ENCODE measurements at regions not wholly inside any gene's neighbourhood (a gene's known extent, or its start where the extent isn't known, plus 50 kb on each side); places are given as distances from the start of the nearest gene placed in this dataset.

DNA sequence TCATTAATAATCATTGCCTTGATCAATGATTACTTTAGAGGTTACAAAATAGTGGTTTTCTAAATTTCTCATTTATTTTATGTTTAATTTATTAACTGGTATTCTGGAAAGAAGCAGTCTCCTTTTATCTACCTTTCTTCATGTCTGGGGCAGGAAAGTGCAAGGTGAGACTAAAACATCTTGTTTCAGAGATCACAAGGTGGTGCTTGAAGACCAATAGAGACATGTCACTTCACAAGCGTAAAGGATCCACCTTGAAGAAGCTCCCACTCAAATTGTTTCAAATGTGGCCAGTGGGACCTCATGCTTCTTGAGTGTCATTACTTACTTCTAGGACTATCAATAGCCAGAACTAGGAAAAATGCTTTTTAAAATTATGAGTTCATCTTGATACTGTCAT is 1568.7 kb downstream of the RPA4 start:
- H3K27me3 ChIP-seq, result no peaks in the 10 kb centered on the region
- WGBS, result 82% methylated on average over 1 of the region's 1 CpG
- H3K9me3 ChIP-seq, result no peaks in the 10 kb centered on the region
- no peaks in the 10 kb centered on the region for H3K36me3 ChIP-seq
- DNase-seq (ENCODE audit: low spot score in 2 of 2), result no peak
- H3K4me3 ChIP-seq, result no peak overlapping the region
- no peak for TF ChIP-seq EP300 (IDR thresholded peaks at IDR 0.05)
- no peaks in the 10 kb centered on the region for H3K4me1 ChIP-seq
- H3K27ac ChIP-seq, result no peak overlapping the region

DNA sequence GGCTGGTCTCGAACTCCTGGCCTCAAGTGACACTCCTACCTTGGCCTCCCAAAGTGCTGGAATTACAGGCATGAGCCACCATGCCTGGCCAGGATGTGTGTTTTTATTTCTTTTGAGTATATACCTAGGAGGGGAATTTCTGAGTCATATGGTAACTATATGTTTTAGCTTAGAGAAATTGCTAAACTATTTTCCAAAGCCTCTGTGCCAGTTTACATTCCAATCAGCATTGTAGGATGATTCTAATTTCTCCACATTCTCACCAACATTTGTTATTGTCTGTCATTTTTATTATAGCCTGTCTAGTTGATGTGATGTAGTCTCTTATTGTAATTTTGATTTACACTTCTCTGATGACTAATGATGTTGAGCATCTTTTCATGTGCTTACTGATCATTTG is 1576.0 kb downstream of the RPA4 start:
- H3K27ac ChIP-seq, result no peak overlapping the region
- TF ChIP-seq POLR2A (IDR thresholded peaks at IDR 0.05) (no peak), POLR2AphosphoS5 (IDR thresholded peaks at IDR 0.05) (no peak), EP300 (IDR thresholded peaks at IDR 0.05) (no peak)
- TF ChIP-seq, protein P1, sequence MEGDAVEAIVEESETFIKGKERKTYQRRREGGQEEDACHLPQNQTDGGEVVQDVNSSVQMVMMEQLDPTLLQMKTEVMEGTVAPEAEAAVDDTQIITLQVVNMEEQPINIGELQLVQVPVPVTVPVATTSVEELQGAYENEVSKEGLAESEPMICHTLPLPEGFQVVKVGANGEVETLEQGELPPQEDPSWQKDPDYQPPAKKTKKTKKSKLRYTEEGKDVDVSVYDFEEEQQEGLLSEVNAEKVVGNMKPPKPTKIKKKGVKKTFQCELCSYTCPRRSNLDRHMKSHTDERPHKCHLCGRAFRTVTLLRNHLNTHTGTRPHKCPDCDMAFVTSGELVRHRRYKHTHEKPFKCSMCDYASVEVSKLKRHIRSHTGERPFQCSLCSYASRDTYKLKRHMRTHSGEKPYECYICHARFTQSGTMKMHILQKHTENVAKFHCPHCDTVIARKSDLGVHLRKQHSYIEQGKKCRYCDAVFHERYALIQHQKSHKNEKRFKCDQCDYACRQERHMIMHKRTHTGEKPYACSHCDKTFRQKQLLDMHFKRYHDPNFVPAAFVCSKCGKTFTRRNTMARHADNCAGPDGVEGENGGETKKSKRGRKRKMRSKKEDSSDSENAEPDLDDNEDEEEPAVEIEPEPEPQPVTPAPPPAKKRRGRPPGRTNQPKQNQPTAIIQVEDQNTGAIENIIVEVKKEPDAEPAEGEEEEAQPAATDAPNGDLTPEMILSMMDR (IDR thresholded peaks at IDR 0.05), result no peak
- H3K9me3 ChIP-seq, result no peaks in the 10 kb centered on the region
- H3K4me1 ChIP-seq, result no peaks in the 10 kb centered on the region
- H3K36me3 ChIP-seq, result no peaks in the 10 kb centered on the region
- no peak for DNase-seq (ENCODE audit: low spot score in 2 of 2)
- no peak overlapping the region for H3K4me3 ChIP-seq
- 77% methylated on average over 1 of the region's 1 CpG for WGBS
- H3K27me3 ChIP-seq, result no peaks in the 10 kb centered on the region

DNA sequence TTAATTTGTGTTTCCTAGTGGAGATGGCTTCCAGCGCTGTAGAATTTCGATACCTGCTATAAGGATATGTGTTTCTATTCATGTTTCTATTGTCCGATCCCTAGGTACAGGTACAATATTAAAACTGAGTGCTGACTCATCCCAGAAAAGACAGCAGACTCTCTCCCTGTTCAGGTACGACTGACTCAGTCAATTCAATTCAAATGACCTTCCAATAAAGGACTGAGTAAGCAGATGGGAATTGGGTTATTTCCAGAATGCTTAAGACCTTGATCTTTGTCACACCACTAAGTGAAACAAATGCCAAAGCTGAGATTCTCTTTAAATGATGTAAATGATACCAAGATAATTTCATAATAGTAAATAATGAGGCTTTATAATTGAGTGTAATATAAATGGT is 1596.9 kb downstream of the RPA4 start:
- no peaks in the 10 kb centered on the region for H3K36me3 ChIP-seq
- WGBS, result 89% methylated on average over 4 of the region's 4 CpGs
- H3K27ac ChIP-seq, result no peak overlapping the region
- no peaks in the 10 kb centered on the region for H3K9me3 ChIP-seq
- H3K4me3 ChIP-seq, result no peak overlapping the region
- TF ChIP-seq POLR2AphosphoS5 (IDR thresholded peaks at IDR 0.05) (no peak), EP300 (IDR thresholded peaks at IDR 0.05) (no peak), POLR2A (IDR thresholded peaks at IDR 0.05) (no peak)
- TF ChIP-seq, protein P1 (IDR thresholded peaks at IDR 0.05), result no peak
- no peaks in the 10 kb centered on the region for H3K4me1 ChIP-seq
- no peaks in the 10 kb centered on the region for H3K27me3 ChIP-seq
- DNase-seq (ENCODE audit: low spot score in 2 of 2), result no peak

DNA sequence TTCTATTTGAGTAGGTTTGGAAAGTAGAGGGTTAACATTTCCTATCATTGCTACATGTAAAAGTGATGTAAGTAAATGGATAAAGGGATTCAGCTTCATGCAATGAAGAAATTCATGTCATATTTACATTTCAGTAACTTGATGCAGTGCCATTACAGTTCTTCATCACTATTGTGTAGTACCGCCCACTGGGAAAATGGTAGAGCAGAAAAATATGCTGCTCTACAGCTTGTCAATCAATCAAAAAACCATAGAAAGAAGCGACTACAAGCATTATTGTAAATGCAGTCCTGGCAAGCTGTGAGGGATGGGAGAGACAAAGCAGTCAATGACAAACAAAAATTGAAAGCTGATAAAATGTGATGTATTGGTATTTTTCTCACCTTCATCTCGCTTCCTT is 1597.9 kb downstream of the RPA4 start:
- DNase-seq (ENCODE audit: low spot score in 2 of 2), result no peak
- H3K9me3 ChIP-seq, result no peaks in the 10 kb centered on the region
- 82% methylated on average over 3 of the region's 3 CpGs for WGBS
- no peak overlapping the region for H3K4me3 ChIP-seq
- no peak overlapping the region for H3K27ac ChIP-seq
- TF ChIP-seq POLR2AphosphoS5 (IDR thresholded peaks at IDR 0.05) (no peak), EP300 (IDR thresholded peaks at IDR 0.05) (no peak), POLR2A (IDR thresholded peaks at IDR 0.05) (no peak)
- TF ChIP-seq, protein P1 (IDR thresholded peaks at IDR 0.05), result no peak
- H3K4me1 ChIP-seq, result no peaks in the 10 kb centered on the region
- H3K36me3 ChIP-seq, result no peaks in the 10 kb centered on the region
- no peaks in the 10 kb centered on the region for H3K27me3 ChIP-seq

DNA sequence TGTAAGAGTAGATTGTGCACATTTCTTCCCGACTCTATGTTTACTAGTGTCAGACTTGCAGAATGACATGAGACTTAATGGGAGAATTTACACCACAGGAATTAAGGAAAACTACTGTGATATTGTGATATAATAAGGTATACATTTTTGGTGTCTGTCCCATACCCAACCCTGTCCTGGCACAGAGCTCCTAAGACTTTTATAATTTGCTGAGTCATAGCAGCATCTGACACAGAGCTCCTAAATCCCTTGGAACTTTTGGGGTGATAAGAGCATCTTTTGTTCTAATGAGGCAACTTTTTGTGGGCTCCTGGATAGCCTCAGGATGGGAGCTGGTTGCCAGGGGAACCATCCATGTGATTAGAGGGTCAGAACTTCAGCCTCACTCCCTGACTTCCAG is 1607.0 kb downstream of the RPA4 start:
- TF ChIP-seq EP300 (IDR thresholded peaks at IDR 0.05), result no peak
- TF ChIP-seq POLR2AphosphoS5 (IDR thresholded peaks at IDR 0.05), result no peak
- TF ChIP-seq, protein P1 (IDR thresholded peaks at IDR 0.05), result no peak
- no peak for TF ChIP-seq POLR2A (IDR thresholded peaks at IDR 0.05)
- no peak for DNase-seq (ENCODE audit: low spot score in 2 of 2)
- Histone ChIP-seq H3K36me3 (no peaks in the 10 kb centered on the region), H3K4me1 (no peaks in the 10 kb centered on the region), H3K27me3 (no peaks in the 10 kb centered on the region), H3K9me3 (no peaks in the 10 kb centered on the region), H3K4me3 (no peak overlapping the region), H3K27ac (no peak overlapping the region)
- 84% methylated on average over 1 of the region's 1 CpG for WGBS

DNA sequence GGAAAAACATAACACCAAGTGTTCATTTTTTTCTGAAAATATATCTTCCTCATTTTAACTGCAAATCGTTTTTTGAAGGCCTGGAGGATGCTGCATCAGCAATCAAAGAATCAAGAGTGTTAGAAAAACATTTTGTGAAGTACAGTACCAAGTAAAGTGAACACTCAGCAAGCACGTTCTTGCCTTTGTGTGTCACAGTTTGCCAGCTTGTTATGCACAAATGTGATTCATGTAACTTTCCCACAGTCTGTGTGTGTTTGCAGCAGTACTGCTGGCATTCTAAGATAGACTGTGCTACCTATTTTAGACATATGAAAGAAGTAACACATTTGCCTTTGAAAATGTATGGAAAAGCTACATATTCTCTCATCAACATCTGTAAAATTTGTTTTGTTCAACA is 1617.7 kb downstream of the RPA4 start:
- no peak overlapping the region for H3K4me3 ChIP-seq
- DNase-seq (ENCODE audit: low spot score in 2 of 2), result no peak
- 25% methylated on average over 2 of the region's 2 CpGs for WGBS
- H3K4me1 ChIP-seq, result no peaks in the 10 kb centered on the region
- H3K27me3 ChIP-seq, result no peaks in the 10 kb centered on the region
- H3K27ac ChIP-seq, result no peak overlapping the region
- no peaks in the 10 kb centered on the region for H3K9me3 ChIP-seq
- TF ChIP-seq POLR2AphosphoS5 (IDR thresholded peaks at IDR 0.05) (no peak), EP300 (IDR thresholded peaks at IDR 0.05) (no peak), POLR2A (IDR thresholded peaks at IDR 0.05) (no peak)
- TF ChIP-seq, protein P1 (IDR thresholded peaks at IDR 0.05), result no peak
- no peaks in the 10 kb centered on the region for H3K36me3 ChIP-seq

Measured in suprapubic skin (tissue), 4 donors.